C4-2B (cell line): ENCODE measurements at regions not wholly inside any gene's neighbourhood (a gene's known extent, or its start where the extent isn't known, plus 50 kb on each side); places are given as distances from the start of the nearest gene placed in this dataset.

Experiments used
- CTCF ChIP-seq: fragments of 450-650 bp; conservative IDR thresholded peaks from 2 replicates; pipeline ENCODE4 v1.5.1; 2017; ENCODE audit warnings: mild to moderate bottlenecking
- ZFX ChIP-seq: fragments of 450-650 bp; IDR thresholded peaks from 2 replicates; pipeline ENCODE4 v1.6.1; 2017

DNA sequence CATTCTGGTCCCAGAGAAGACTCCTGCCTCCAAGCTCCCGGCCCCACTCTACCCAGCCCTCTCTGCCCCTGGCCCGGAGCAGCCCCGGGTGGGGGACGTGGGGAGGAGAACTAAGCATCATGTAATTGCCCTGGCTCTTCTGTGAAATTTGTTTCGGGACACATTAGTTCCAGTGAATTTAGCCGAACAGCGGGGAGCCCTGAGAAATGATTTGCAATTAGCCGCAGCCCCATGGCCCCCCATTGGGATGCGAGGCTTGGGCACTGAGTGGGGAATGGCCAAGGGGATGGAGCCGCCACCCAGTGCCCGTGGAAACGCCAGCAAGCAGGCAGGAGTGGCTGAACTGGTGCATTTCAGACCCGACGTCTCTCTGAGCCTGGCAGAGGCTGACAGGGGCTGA is 173.9 kb upstream of the LHX5 start:
- TF ChIP-seq CTCF = no peak
- TF ChIP-seq ZFX = no peak
